ENCODE measurements at regions not wholly inside any gene's neighbourhood (a gene's known extent, or its start where the extent isn't known, plus 50 kb on each side); places are given as distances from the start of the nearest gene placed in this dataset.

DNA sequence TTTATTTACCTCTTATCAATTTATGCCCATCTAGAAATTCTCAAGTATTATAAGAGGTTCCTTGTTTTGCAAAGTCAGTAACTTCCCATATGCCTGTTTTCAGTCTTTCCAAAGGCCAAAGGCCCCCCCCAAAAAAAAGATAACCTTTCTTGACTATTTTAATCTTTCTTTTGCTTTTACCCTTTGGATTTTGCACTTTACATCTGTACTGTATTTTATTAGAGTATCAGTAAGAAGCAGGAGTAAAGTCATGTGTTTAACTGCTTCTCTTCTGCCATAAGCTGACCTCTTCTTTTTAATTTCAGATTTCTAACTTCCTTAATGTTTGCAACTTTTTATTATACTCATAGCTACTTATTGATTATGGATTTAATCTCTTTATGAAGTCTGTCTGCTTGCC, 716.4 kb upstream of the NOVA1 start:
- TF ChIP-seq, protein P1, sequence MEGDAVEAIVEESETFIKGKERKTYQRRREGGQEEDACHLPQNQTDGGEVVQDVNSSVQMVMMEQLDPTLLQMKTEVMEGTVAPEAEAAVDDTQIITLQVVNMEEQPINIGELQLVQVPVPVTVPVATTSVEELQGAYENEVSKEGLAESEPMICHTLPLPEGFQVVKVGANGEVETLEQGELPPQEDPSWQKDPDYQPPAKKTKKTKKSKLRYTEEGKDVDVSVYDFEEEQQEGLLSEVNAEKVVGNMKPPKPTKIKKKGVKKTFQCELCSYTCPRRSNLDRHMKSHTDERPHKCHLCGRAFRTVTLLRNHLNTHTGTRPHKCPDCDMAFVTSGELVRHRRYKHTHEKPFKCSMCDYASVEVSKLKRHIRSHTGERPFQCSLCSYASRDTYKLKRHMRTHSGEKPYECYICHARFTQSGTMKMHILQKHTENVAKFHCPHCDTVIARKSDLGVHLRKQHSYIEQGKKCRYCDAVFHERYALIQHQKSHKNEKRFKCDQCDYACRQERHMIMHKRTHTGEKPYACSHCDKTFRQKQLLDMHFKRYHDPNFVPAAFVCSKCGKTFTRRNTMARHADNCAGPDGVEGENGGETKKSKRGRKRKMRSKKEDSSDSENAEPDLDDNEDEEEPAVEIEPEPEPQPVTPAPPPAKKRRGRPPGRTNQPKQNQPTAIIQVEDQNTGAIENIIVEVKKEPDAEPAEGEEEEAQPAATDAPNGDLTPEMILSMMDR (IDR thresholded peaks at IDR 0.05): no peak

DNA sequence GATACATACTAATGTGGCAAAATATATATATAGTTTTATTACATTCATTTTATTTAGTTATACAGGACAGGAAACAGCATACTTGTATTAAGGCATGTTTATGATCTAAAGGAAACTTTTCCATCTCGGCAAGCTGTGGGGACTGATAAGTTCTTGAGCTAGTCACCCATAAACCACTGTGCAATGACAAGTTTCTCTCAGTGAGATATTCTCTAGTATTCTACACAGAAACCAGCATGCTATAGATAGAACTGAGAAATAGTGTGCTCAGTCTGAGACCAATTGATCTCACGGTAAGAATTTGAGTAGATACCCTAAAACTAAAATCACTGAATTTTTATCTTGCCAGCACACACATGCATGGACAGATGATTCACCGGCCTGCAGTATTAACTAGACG, 717.6 kb upstream of the NOVA1 start:
- TF ChIP-seq, protein P1 (IDR thresholded peaks at IDR 0.05): no peak

DNA sequence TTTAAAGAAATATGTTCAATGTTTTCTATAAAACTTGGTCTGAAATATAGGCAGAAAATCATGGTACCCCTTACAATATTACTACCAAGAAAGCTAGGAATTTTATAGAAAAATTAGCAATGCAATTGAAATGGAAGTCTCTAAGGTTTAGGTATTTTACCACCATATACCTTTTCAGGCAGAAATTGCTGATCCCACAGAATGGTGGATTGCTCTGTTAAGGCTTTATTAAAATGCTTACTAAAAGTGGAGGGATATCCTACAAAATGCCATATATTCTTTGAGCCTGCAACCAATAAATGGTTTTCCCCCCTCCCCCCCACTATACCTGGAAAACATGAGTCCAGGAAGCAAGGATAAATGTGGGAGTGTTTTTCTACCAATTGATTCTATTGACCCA, 718.1 kb upstream of the NOVA1 start:
- TF ChIP-seq, protein P1 (IDR thresholded peaks at IDR 0.05): no peak

DNA sequence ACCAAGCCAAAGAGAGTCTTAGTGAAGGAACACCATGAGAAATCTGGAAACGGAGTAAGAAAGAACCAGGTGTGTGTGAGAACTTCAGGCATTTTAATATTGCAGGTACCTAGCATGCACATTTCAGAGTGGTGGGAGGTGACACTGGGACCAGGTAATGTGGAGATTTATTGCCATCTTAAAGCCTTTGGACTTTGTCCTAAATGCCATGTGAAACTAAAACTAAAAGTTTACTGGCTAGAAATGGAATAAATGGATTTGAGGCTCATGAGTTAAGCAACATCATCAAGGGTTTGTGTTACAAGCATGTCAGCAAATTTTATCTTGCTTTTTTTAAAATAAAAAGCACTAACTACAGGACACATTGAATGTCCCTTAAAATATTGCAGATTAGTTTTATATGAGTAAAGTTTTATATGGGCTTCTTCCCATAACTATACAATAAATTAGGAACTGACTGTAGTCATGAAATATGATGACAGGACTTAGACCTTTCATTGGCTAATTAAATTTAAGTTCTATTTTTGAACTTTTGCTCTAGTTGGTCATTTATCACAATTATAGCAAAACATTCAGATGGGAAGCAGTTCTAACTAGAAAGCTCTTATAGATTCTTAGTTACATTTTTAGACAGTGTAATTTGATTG, 721.1 kb upstream of the NOVA1 start:
- TF ChIP-seq, protein P1 (IDR thresholded peaks at IDR 0.05): no peak

DNA sequence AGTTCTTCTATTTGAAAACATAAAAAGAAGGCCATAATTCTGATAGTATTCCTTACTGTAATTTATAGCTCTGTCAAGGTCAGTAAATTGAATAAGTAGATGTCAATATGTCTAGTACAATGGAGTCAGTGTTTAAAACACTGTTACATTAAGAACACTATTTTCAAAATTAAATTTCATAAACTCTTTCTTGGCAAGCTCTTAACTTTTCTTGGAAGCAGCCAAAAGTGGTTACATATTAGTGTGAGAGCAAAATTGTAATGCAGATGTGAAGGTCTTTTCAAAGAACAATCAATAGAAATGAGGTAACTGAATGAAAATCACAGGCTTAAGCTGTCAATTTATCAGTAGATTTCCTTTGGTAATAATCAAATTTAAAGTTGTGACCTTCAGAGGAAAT, 722.4 kb upstream of the NOVA1 start:
- TF ChIP-seq, protein P1 (IDR thresholded peaks at IDR 0.05): no peak

DNA sequence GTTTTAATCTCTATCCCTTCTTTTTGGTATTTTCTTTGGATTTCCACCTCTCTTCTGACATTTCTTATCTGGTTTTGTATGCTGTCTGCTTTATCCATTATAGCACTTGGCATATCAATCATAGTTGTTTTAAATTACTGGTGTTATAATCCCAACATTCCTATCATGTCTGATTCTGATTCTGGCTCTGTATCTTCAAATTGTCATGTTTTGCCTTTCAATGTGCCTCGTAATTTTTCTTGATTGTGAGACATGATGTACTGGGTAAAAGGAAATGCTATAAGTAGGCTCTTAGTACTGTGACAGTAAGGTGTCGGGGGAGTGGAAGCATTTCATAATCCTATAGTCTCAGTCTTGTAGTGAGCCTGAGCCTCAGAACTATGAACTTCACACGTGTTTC, 729.3 kb upstream of the NOVA1 start:
- TF ChIP-seq, protein P1 (IDR thresholded peaks at IDR 0.05): no peak

DNA sequence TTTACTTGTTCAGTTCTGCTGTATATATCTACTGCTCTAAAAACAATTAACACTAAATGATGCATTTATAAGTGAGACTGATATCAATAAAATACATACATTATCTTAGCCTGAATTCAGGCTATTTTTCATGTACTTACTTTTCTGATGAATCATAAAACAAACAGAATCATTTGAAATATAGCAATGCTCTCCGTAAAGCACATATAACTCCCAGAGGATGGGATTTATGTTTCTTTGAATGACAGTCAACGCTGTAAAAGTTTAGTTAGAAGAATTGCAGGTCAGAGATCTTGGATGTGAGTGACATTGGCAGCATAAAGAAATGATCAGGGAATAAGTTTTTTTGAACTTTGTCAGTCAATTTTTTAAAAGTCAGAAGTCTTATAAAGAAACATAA, 740.2 kb upstream of the NOVA1 start:
- TF ChIP-seq, protein P1 (IDR thresholded peaks at IDR 0.05): no peak

DNA sequence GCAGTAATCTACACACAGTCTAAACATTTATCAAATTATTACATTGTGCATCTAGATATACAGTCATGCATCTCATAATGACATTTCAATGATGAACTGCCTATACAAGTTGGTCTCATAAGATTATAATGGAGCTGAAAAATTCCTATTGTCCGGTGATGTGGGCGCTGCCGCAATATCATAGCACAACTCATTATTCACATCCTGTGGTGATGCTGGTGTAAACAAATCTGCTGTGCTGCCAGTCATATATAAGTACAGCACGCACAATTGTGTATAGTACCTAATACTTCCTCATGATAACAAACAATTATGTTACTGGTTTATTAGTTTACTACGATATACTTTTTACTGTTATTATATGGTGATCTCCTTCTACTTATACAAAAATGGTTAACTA, 768.8 kb upstream of the NOVA1 start:
- TF ChIP-seq, protein P1 (IDR thresholded peaks at IDR 0.05): no peak

All from LNCAP (cell line).